ENCODE measurements at regions not wholly inside any gene's neighbourhood (a gene's known extent, or its start where the extent isn't known, plus 50 kb on each side); places are given as distances from the start of the nearest gene placed in this dataset.

DNA sequence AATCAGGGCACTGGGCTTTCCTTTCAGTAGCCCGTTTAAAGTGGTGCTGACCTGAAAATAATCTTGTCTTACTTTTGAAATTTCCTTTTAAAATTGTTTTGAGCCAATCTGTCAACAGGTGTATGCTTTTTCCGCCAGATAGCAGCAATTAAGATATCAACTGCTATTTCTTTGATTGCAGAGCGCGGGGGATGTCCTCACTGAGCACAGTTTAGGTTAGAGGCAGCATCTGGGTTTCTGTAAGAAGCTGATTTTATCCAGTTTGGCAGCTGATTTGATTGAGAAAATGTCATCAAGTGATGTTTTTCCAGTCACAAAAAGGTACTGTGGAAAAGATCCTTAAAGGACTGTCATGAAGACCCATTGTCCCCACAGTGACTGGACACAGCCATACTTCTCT, 371.8 kb downstream of the ADAMTS20 start:
- DNase-seq (ENCODE audit: insufficient read length, low spot score) = no peak
- FAIRE-seq = no peak
- TF ChIP-seq, protein P1, sequence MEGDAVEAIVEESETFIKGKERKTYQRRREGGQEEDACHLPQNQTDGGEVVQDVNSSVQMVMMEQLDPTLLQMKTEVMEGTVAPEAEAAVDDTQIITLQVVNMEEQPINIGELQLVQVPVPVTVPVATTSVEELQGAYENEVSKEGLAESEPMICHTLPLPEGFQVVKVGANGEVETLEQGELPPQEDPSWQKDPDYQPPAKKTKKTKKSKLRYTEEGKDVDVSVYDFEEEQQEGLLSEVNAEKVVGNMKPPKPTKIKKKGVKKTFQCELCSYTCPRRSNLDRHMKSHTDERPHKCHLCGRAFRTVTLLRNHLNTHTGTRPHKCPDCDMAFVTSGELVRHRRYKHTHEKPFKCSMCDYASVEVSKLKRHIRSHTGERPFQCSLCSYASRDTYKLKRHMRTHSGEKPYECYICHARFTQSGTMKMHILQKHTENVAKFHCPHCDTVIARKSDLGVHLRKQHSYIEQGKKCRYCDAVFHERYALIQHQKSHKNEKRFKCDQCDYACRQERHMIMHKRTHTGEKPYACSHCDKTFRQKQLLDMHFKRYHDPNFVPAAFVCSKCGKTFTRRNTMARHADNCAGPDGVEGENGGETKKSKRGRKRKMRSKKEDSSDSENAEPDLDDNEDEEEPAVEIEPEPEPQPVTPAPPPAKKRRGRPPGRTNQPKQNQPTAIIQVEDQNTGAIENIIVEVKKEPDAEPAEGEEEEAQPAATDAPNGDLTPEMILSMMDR (IDR thresholded peaks at IDR 0.05; ENCODE audit: insufficient read depth, missing control alignments) = no peak

DNA sequence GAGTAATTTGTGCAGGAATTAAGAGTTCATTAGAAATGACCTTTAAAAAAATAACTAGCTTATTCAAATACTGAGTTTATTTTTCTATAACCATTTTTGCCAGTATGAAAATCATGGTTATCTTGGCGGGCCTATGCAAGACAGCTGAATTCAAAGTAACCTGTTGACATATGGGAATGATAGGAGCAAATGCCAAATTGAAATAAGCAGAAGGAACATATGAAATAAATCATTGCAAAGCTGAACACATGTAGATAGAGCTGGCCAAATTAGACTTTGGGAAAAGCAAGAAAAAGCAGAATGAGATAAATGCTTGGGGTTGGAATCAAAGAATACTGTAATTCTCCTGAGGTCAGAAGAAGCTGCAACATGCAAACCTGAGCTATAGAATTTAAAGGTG, 372.5 kb downstream of the ADAMTS20 start:
- FAIRE-seq = no peak
- TF ChIP-seq, protein P1 (IDR thresholded peaks at IDR 0.05; ENCODE audit: insufficient read depth, missing control alignments) = no peak

DNA sequence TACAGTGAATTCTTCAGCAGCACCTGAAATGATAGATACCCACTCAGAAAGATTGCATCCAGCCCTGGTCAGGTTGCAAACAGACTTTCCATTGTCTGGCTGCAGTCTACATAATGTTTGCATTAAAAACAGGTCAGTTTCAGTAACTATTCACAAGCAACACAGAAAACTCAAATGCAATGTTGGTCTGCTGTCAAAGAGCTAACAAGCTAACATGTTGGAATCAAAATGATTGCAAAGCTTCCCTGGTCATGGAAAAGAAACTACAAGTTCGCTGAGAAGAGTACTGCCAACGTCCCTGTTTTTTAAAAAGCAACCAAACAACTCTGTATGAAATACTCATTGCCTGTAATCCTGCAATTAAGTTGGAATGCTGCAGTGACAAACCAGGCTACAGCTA, 374.7 kb downstream of the ADAMTS20 start:
- DNase-seq (ENCODE audit: insufficient read length, low spot score) = no peak
- TF ChIP-seq, protein P1 (IDR thresholded peaks at IDR 0.05; ENCODE audit: insufficient read depth, missing control alignments) = no peak
- no peak for FAIRE-seq

More for the DNA sequence above, 372.5 kb downstream of the ADAMTS20 start:
- no peak for DNase-seq (ENCODE audit: insufficient read length, low spot score)

DNA sequence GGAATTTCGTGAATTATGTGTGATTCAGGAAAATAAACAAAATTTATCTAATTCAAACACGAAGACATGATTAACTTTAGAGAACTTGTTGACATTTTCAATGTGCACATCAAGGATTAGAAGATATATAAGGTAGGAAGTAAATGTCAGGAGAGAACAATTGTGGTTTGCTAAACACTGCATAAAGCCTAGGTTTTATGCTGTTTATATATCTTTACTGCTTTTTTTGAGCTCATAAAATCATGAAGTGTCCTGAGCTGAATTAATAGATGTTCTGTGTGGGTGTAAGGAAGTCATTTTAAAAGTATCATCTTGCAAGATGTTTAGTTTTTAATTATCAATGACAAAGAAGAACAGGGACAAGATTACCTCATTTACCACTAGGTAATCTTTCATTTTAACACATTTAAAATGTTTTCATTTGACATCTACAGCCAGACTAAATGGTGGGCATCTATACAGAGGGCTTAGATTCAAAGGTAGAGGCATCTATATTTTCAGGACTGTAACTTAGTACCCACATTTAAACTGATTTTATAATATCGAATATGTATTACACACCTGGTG, 382.8 kb downstream of the ADAMTS20 start:
- TF ChIP-seq, protein P1 (IDR thresholded peaks at IDR 0.05; ENCODE audit: insufficient read depth, missing control alignments) = no peak
- DNase-seq (ENCODE audit: insufficient read length, low spot score) (no peak), FAIRE-seq (no peak)

DNA sequence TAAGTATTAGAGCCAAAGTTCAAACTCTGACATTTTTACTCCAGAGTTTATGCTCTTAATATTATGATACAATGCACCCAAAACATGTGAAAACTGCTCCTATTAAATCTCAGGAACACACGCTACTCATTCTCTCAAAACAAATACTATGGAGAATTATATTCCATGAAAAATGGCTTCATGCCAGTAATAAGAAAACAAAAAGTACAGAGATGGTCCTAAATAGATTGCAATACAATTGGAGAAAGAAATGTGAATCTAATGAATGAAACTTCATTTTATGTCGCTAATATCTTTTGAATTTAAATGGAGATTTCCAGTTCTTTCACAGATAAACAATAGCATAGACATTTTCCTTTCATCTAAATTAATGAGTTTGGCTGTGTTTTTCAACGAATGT, 384.3 kb downstream of the ADAMTS20 start:
- FAIRE-seq = no peak
- TF ChIP-seq, protein P1 (IDR thresholded peaks at IDR 0.05; ENCODE audit: insufficient read depth, missing control alignments) = no peak
- DNase-seq (ENCODE audit: insufficient read length, low spot score) = no peak

DNA sequence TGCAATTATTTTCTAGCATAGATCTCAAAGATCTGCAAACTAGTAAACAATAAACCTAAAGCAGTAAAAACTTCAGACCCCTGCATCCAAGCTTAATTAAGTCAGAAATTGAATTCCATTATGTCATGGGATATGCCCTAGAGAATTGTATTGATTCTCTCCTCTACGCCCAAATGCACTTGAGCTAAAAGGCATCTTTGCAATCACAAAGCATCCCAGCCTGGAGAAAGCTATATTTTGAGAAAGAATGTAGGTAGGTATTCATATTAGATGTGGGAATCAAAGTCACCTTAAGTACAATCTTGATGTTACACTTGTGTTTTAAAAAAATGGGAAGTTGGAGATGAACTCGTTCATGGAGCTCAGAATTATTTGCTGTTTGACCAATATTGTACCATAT, 386.7 kb downstream of the ADAMTS20 start:
- no peak for FAIRE-seq
- TF ChIP-seq, protein P1 (IDR thresholded peaks at IDR 0.05; ENCODE audit: insufficient read depth, missing control alignments) = no peak
- no peak for DNase-seq (ENCODE audit: insufficient read length, low spot score)

DNA sequence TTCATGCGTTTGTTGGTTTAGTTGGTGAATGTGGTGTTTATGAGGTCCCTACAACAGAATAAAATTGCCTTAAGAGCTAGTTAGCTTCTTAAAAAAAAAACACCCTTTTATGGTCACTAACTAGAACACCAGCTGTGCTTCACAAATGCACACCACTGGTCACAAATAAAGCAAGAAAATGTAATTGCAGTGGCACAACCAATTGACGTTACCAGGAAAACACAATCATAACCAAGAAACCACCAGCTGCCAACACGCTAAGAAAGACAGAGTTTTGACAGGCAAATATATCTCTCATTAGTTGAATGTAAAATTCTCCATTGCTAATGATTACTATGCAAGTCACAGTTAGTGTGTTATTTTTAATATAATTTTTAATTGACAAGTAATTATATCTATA, 389.9 kb downstream of the ADAMTS20 start:
- FAIRE-seq (no peak), DNase-seq (ENCODE audit: insufficient read length, low spot score) (no peak)
- TF ChIP-seq, protein P1 (IDR thresholded peaks at IDR 0.05; ENCODE audit: insufficient read depth, missing control alignments) = no peak
